ELR (cell line): ENCODE measurements at regions not wholly inside any gene's neighbourhood (a gene's known extent, or its start where the extent isn't known, plus 50 kb on each side); places are given as distances from the start of the nearest gene placed in this dataset.

ENCODE experiments used
- DNase-seq: peaks from one replicate; pipeline ENCODE4 v3.0.0-alpha.2; 2015; ENCODE audit warnings: low read depth

DNA sequence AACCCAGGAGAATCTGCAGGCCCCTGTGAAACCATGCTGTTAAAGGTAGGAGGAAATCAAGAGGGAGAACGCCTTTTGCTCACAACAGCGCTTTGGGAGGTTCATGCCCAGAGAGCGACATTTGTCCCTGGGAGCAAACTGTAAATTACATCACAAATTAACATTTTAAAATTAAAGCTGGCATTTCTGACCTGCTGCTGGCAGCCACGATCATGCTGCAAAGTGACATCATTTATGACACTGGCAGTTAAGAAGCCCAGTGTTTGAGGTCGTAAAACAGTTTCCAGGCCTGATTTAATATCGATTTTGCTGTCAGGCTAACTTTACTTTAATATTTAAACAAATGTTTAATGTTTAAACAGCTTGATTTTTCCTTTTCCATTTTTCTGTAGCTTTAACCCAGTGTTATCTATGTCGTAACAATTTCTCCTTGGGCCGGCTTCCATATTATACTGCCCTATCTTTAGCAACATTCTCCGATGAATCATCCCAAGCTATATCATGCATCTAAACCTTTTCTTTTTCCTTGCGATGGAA lies 86.5 kb upstream of the NPVF start:
- no peak for DNase-seq

DNA sequence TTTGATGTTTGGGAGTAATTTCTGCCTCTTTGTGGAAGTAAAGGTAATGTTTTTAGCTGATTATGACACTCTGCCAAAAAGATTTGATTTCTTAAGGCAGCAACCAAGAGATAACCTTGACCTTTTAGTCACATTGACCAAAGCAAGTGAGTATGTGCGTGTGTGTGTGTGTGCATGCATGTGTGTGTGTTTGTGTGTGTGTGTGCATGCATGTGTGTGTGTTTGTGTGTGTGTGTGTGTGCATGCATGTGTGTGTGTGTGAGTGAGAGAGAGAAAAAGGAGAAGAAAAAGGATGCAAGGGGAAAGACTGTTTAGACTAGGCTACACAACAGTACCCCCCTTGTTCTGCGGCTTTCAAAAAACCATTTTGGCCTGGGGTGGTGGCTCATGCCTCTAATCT lies 88.1 kb upstream of the NPVF start:
- no peak for DNase-seq

DNA sequence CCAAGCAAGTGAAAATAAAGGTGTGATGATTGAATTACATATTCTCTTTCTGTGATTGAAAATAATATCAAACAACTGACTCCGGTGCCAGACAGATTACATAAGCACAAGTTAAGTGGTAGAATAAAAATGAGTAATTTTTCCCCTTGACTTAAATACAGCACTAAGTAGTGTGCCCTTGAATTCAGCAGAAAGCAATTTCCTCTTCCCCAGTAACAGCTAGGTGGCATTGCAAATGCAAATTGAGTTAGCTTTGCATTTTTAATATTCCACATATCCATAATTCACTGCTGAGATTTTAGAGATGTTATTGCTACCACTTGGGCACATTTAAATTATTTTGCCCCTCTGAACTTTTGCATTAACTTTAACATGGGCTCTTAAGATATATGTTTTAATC lies 89.8 kb upstream of the NPVF start:
- DNase-seq, result no peak

DNA sequence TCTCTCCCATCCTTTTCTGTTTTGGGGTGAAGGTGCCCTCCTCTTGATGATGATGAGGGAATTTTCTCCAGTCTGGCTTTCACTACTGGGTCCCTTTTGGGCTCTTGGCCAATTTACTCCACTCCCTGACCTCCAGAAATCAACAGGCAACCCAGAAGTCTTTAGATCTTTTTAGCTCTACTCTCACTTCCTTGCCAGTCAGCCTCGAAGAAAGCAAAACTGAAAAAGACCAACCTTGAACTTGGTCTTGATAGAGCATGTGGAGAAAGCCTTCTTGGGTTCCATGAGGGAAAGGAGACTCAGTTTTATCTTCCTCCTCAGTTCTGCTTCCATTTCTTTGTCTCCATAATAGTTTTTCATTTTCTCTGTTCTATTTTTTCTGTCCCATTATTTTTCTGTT lies 91.4 kb upstream of the NPVF start:
- DNase-seq, result no peak

DNA sequence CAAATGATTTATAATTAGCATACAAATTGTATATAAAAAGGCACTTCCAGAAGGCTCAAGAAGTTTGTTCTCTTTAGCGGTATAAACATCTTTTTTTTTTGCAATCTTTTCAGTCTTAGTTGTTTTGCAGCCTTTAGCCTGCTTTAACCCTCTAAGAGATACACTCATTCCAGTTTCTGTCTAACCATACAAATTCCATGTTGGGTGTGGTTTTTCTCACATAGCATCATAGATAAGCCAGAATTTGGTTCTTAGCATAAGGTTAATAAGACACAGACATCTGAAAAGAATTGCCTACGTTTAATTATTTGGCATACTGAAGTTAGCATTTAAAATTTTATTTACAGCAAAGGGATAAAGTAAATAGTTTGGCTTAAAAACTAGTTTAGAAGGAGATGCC lies 92.5 kb upstream of the NPVF start:
- DNase-seq, result no peak

DNA sequence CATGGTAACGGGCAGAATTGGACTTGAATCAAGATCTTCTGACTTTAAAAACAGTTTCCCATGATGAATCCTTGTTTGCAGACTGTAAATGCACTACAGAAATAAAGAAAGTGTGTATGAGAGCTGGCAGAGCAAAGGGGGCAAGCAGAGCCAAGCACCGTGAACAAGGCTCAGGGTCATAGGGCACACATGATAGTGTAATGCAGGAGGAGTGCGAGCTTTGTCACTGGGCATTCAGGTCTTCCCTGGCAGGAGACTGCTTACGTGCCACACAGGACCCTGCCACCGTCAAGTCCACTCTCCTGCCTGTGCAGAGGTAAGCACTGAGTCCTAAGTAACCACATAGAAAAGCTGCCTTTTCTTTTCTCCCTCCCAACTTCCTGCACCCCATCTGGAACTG lies 93.1 kb upstream of the NPVF start:
- no peak for DNase-seq

DNA sequence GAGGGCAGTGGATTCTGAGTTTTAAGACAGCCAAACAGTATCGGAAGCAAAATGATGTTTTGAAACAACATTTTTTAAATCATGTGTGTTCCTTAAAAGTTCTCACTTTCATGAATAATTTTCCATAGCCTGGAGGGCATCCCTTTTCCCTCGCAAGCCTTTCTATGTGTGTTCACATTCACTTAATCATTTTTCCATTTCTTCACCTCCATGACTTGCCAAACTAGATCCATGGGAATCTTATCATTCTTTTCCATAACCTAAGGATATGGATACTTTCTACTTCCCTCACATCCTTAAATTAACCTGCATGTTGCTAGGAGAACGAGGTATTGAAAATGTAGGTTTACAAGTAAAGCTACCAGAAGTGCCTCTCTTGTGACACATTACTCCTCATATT lies 94.2 kb upstream of the NPVF start:
- DNase-seq, result no peak

DNA sequence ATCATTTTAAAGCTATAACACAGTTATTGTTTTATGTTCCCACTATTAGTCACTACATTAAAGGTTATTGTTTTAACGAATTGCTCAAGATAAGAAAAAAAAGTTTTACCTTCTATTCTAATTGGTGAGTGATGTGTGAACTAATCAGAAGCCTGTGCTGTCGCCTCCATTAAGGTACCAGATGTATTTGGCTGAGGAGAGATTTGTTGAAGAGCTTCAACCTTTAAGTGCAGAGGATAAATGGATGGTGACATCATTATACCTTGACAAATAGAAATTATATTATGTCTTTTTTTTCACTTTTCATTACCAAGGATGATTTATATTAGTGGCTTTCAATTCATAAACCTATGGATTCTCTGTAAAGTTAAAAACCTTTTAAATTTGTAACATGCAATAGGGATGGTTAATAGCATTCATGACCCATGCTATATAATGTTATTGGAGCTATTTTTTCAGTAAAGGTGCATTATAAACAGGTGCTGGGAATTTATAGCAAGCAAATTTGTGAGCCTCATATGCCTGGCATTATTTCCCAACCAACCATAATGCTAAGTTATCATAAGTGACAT lies 97.0 kb upstream of the NPVF start:
- DNase-seq, result no peak

DNA sequence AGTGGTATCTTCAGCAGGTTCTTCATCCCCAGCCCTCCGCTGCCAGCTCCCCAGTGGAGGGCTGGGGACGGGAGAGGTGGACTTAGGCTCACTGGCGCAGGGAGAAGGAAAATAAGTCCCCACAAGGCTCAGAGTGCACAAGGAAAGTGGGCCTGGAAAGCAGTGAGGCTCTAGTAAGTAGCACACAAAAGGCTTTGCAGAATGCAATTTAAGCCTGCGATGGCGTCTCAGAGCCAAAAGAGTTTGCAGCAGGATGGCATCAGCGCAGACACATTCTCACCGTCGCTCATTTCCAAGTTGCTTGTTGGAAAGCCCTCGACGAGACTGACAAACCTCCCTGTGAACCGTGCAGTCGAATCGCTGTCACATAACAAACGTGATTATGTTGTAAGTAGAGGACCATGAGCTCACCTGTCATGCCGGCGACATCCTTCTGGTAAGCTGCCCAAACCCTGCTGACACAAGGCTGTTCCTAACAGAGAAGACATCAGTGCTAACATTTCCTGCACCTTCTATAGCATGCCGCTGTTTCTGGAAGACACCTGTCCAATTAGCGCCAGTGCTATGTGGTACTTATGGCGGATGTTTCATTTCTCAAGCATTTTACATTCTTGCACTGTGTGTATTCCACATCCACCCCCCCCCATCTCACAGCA lies 98.3 kb upstream of the NPVF start:
- no peak for DNase-seq

DNA sequence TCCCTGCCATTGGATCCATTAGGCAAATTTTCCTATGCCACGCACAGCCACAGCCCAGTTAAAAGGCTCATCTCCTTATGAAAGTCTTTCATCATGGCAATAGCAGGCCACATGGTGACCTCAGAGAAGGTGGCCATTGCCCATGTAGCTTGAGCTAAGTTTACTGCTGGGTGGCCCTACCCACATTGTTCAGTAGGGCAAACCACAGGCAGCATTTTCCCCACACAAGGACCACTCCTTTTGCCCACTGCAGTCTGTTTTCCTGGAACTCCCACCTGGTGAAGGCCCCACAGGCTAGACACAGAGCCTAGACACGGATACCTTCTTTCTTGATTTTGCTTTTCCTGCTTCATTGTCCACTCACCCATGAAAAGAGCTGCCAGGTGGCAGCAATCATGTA lies 101.5 kb upstream of the NPVF start:
- no peak for DNase-seq

DNA sequence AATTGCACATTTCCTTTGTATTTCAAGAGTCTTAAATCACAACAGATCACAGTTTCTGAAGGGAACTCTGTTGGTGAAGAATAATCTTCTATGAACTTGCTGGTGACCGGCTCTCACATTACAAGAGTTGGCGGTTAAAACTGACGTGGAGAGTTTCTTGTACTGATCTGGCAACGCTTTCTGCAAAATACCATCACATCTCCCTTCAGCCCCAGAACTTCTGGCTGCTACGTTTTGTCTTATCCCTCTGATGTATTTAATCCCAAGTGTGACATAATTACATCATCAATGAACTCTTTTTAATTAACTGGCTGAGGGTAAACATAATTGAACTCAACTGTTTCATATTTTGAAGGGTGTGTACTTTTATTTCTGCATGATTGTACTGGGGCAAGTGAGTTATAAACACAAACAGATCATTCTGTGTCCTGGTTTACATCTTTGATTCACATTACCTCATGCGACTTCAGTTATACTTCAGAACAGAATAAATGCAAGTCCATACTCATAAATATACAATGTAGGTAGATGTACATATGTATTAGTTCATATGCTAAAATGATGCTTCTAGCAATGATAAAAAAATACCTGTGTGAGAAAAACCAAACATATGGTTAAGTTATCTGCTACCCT lies 105.1 kb upstream of the NPVF start:
- no peak for DNase-seq

DNA sequence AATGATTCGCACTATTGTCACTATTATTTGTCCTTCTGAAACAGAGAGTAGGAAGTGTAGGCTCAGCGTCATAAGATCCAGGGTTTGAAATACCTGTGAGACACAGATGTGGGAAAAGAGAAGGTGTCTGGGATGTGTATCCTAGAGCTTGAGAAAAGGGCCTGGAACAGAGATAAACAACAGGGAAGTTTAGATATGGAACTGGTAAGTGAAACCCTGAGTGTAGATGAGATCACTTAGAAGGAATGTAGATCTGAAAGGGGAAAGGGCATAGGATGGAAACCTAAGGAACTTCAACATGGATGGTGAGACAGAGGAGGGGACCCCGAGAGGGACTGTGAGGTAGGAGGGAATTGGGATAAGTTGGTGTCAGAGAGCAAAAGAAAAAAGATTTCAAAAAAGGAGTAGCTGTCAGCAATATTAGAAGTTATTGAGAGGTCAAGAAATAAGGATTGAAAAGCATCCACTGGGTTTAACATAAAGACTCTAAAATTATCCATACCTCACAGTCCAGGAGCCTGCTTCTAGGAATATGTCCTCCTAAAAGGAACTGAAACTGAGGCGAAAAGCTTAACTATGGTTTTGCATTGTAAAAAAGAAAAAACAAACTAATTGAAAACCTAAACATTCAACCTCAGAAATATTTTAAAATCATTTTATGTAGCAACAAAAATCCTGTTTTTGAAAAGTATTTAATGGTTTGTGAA lies 119.2 kb upstream of the NPVF start:
- no peak for DNase-seq

DNA sequence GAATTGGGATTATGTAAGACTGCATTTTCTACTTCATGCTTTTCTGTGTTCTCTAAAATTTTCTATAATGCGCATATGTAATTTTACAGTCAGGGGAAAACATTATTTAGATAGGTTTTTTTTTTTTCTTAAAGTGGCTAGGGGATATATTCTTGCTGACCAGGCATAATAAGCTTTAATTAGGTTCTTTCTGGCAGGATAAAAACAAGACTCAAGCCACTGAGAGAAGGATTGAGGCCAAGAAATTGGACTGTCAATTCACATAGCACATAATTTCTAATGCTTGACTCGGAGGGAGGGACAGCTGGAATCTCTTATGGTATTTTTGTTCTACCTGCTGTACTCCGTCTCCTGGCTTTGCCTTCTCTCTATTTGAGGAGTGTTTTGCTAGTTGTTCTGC lies 119.8 kb upstream of the NPVF start:
- DNase-seq, result no peak

DNA sequence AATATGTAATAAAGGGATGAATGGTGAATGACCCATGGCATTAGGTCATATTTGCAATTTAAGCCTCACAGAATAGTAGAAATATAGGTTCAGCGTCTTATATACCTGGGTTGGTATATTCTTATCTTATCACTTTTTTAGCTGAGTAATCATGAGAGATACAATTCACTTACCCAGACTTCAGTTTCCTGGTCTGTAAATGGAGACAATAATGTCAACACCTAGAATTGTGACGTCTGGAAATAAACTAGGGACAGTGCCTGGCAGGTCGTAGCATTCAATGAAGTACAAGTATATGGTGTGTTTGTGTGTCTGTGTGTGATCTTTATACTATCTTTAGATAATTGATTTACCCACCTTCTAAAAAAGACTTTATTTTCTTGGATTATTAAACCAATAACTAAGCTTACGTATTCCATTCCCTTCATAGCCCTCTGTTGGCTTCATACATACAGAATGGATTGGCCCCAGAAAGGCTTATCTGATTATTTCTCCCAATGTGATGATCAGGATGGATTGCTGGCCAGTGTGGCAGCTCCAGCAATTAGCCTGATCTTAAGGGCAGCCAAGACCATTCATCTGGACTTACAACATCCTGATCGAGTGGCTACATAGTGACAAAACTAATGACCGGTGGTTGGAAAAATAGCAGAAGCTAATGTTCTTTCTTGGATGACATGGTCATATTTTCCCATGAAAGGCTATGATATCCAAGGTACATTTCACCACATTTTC lies 121.2 kb upstream of the NPVF start:
- no peak for DNase-seq

DNA sequence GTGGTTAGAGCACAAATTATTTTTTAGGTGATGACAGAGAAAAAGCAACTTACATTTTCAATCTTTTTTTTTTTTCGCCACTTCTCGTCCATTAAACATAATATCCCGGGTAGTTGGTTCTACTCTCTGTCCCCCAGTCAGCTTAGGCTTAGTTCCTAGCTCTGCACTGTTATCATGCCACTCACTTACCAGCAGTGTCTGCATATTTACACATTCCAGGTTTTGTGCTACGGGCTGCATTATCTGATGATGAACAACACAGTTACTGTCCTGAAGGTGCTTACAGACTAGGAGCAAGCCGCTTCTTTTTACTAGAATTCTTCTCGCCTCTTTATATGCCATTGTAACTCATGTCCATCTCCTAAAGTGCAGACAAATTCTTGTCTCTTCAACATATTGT lies 121.8 kb upstream of the NPVF start:
- DNase-seq, result no peak

DNA sequence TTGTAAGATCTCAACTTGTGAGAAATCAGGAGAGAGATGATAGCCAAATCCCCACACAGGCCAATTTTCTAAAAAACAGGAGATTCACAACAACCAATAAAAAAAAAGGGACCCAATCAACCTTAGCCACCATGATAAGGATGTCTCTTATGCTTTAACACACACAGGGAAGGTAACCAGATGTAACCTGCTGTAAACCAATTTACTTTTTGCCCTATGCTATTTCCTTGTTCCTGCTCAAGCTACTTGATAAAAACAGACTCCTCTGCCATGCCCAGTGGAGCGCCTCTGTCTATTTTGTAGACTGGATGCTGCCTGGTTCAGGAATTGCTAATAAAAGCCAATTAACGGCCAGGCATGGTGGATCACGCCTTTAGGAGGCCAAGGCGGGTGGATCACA lies 123.5 kb upstream of the NPVF start:
- no peak for DNase-seq

DNA sequence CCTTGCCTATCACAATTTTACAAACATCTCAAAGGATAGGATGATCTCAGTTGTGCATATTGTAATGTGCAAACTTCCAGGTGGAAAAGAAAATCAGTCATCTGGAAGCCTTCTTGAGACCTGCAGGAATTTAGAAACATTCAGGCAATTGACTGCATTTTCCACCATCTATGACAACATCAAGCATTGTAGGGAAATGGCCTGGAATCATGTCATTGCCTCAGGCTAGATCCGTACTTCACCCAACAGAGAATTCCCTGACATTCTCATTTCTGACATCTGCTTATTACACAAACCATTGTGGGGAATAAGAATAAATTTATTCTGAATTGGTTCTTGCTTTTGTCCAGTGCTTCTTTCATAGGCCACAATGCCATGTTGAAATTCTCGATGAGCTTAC lies 124.9 kb upstream of the NPVF start:
- no peak for DNase-seq

DNA sequence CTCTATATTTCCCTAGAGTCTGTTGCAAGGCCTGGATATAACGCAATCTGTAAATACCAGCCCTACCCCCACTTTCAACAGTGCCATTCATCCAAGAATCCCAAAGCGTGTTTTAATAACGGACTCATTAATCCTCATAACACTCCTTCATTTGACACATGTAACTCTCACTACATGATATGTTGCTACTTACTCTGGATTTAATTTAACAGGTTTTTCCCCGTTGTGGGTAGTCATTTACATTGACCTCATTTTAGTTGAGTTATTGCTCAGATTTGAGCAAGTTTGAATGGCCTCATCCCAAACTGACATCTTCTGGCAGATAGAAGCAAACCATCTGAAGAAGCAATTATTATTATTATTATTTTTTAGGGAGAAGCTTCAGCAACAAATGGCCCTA lies 125.4 kb upstream of the NPVF start:
- no peak for DNase-seq

DNA sequence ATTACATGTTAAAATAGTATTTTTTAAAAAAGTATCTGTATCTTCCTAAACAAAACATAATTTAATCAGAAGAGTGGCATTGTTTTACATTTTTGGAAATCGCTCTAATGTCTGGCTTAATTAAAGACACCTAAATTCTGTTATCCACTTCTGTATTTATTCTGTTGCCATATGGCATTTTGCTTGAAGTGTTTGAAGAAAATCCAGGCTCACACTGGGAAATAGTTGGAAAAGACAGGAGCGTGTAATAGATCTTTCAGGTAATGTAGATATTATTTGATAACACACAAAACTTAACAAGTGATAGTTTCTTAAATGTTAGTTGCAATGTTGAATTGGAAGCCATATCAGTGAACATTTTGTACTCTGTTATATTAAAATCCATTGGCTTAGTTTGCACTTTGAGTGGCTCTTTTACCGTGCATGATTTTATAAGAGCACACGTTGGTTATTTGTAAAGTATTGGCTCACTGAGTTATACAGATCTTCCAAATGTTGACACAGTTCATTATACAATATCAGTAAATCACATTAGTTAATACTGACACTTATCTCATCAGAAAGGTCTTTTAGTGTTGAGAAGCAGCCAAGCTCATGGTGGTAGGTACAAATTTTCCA lies 128.4 kb upstream of the NPVF start:
- DNase-seq, result no peak

DNA sequence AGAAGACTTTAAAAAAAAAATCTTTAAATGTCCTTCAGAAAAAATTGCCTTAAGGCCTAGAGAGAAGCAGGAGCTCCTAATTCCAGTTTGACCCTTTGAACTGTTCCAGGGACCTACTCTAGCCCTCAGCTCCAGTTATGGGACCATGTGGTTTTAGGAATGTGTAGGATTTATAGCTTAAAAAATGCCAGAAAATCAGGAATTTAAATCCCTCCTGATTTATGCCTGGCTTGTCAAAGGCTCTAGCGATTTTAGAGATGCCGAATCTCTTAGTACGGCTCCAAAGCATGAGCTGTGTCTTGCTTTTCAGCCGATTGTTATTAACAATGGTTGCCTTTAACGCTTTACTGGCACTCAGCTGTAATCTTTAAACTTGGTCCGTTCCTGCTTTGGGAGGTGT lies 130.6 kb upstream of the NPVF start:
- no peak for DNase-seq

DNA sequence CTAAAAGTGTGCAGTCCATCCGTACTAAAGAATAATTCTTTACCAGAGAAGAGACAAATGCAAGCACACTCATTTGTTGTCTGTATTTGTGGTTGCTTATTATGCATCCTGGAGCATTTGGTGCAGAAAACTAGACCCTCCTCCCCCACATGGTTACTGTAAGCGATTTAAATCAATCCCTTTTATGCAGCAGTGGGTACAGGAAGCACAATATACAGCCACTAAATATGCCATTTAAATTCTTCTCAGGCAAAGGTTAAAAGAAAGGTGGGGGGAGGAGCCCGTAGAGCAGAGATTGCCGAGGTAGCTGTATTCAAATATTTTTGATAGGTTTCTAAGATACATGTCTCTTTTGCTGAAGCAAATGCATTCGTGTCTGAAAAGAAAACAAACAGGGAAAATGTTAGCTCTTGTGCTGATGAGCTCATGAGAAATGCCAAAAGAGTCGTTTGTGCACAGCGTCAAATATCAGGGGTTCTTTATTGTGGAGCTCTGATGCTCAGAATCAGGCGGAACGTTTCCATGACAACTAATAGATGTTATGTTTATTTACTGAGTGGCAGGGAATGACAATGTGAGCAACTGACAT lies 131.3 kb upstream of the NPVF start:
- peak; percentile 2 for DNase-seq

DNA sequence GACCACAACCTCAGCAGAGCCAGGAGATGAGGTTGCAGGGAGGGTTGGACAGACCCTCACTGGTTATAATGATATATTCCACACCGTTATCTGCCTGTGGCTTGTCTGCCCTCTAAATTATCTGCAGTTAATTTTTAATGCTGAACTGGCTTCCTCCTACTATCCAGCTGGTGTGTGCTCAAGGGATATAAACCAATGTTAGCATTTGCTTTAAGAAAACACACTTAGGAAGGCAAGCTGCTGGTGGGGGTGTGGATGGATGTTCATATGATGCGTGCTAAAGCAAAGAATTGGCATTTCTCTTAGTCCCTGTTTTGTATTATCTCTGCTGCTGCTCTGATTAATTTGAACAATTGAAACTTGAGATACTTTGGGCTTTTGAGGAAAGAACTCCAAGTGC lies 132.2 kb upstream of the NPVF start:
- no peak for DNase-seq
